SHP77 (cell line): ENCODE measurements at regions not wholly inside any gene's neighbourhood (a gene's known extent, or its start where the extent isn't known, plus 50 kb on each side); places are given as distances from the start of the nearest gene placed in this dataset.
"Not testable (repeated sequence)": the region's sequence is repeated elsewhere in the genome, so short reads cannot be mapped to it uniquely, and the experiment has no call there.

Experiments
- DNase-seq, 2 experiments: peaks; one replicate each; lab custom pipeline; 2025; lab: John Stamatoyannopoulos, UW

DNA sequence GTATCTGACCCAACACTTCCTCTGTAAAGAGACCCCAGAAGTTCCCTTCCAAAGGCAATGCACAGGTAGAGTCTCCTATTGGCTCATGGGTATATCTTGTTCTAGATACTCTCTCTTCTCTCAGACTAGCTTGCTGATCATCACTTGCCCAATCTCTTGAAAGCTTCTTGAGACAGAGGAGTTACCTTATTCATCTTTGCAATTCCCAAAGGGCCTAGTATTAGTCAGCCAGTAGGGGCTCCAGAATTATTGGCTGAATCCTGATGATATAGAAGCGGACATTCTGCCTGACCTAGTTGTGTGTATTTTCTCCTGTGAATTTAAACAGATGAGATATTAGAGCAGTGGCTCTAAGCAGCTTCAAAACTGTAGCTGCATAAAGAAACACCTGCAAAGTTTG is 304.0 kb upstream of the KLF4 start:
- no peak for DNase-seq

DNA sequence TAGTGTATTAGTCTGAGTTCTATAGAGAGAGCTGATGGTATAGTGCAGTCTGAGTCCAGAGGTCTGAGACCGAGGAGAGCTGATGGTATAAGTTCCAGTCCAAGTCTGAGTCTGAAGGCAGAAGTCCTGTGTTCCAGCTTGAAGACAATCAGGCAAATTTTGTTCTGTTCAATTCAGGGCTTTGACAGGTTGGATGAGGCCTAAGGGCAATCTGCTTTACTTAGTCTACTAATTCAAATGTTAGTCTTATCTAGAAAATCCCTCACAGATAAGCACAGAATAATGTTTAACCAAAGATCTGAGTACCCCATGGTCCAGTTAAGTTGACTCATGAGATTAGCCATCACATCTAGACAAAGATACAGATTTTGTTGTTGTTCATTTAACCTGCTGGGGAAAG is 303.0 kb upstream of the KLF4 start:
- no peak for DNase-seq

DNA sequence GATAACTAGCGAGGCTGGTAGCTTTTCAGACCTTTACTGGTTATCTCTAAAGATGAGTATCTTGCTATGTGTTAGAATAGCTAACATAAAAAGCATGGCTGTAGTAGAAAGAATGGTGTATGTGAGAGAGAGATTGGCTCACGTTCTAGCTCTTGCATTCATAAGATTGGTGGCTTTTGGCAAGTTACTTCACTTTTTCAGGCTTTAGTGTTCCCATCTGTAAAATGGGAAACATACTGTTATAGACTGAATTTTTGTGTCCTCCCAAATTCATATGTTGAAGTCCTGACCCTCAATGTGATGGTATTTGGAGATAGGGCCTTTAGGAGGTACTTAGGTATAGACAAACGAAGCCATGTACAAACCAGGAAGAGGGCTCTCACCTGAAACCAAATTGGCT is 302.4 kb upstream of the KLF4 start:
- no peak for DNase-seq

DNA sequence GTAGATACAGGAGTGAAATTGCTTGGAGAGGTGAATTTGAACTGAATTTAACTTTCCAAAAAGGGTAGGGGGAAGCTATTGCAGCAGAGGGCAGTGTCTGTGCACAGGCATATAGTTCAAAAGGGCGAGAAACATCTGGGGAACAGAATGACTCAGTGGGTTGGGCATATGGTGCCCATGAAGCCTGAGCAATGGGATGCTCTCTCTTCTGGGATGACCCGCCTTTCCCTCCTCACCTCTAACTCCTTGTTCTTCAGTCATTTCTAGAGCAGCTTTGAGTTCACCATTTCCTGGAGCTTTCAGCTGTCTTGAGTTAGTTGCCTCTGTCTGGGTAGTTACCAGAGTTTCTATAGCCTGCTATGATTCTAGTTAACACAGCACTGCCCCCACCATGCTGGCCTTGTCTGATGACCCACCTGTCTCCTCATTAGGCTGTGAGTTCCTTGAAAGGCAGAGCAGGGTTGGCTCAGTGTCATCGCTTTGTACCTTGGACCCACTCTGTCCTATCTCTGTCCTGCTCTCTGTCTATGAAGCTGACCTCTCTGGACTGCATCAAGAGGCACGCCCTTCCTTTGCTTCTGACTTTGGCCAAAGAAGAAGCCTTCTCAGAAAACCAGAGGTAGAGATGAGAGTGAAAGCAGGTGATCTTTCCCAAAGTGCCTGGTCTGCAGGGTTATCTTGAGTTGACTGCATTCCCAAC is 299.6 kb upstream of the KLF4 start:
- DNase-seq, result no peak

DNA sequence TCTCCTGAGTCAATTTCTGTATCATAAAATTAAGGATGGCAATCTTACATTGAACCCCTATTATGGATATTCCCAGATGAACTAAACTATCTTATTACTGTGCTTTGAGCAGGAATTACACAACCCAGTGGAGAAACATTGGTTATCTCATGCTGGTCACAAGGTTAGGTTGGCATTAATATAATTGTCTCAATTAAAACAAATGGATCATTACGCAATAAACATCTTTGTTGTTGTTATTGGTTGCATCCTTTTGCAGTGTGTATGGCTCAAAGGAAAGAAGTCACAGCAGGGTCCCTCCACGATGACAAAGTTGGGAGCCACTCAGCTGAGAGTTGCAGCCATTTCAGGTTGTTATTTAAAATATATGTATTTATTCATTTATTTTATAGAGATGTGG is 297.0 kb upstream of the KLF4 start:
- no peak for DNase-seq

DNA sequence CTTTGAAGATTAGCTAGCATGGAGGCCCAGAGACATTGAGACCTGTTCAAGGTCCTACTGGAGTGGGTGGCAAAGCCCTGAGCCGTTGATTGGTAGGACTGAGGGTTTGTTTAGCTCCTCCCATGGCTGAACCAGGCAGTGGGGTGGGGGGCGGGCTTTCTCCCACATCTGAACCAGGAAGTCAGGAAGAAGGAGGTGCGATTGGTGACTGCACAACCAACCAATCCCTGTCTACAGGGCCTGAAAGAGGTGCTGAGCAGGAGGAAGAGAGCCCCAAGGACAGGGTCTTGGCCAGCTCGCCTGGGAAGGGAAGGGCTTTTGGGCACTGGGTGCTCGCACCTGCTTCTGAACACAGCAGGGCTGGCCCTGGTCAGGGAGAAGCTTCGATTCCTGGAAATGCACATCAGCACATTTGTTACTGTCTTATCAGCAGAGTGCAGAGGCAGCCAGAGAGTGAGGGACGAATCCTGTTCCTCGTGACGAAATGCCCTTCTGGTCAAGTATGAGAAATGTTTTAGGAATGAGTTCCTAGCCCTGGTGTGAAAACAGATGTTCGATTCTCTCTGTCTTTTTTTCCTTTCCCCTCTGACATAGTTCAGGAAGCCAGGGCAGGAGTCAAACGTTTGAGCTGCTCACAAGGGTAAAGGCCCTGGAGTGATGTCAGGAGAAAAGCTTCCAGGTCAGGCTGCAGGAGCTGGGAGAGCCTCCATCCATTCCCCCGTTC is 294.8 kb upstream of the KLF4 start:
- DNase-seq, result peak in 1 of 2 experiments; percentile 6

DNA sequence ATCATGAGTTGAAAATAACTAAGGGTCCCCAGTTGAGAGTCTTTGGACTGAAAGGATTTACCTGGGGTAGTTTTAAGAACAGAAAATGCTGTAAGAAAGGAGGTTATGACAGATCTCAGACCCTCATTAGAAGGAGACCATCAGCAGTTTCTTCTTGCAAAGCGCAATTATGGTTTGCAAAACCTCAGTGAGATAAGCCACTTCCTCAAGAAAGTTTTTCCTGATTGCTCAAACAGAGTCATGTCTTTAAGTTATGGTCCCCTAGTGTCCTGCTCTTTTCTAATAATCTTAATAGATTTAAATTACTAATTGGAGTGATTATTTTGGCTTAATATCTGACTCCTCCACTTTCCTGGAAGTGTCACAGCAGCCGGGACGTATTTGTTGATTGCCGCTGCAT is 293.2 kb upstream of the KLF4 start:
- DNase-seq, result no peak

DNA sequence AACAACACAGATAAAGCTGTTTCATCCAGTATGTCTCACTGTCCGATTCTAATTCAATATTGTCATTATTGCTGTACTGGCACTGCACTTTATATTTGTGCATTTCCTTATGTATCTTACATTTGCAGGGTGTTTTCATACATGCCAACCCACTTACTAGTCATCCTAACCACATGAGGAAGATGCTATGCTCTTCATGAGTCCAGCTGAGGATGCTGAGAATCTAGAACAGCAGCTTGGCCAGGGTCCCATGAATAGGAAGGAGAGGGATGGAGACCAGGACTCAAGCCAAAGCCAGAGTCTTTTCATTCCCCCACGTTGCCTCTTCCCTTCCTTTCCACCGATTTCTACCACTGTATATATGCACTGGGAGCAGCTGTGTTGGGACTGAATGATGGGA is 292.8 kb upstream of the KLF4 start:
- DNase-seq, result no peak

DNA sequence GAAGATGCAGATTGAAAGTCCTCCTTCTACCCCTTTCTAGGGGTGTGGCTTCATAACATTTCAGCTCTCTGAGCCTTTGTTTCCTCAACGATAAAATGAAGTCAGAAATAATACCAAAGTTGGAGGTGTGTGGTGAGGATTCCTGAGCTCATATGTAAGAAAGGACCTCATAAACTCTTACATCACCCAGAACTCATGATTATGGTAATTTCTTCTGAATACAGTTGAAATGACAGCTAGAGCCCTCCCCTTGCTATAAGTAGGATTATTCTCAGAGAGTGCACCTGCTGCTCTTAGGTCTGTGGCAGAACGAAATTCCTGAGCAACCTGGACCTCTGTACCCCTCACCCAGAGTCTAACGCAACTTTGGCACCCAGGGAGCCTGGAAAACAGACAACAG is 291.4 kb upstream of the KLF4 start:
- DNase-seq, result no peak

DNA sequence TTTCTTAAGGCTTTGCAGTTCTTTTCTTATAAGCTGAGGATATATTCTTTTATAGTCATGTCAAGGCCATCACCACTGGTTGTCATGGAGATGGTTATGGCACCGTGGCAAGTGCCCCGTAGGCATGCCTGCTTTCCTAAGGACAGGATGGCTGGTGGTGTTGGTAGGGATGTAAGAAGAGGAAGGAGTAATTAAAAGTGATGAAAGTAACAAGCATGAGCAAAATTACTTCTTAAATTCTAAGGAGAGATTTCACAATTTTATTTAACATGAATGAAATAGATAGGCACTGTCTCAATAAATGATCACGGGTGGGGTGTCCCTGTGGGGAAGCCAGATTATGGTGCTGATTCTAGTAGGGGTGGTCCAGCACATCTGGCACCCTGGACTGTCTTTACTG is 290.2 kb upstream of the KLF4 start:
- DNase-seq, result no peak

DNA sequence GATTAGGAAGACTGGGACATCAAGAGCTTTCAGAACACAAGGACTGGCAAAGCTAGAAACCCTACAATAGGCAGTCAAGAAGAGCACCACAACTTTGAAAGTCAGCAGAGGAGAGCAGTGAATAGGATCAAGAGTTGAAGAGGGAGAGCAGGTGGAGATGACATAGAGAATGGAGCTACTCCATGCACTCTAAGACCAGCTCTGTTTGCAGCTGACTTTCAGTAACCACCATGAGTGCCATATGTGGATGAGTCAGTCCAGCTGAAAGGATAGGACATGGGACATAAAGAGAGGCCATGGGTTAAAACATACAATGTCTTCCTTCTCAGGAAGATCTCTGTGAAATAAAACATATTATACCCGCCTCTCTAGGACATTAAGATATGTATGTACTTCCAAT is 289.1 kb upstream of the KLF4 start:
- no peak for DNase-seq

DNA sequence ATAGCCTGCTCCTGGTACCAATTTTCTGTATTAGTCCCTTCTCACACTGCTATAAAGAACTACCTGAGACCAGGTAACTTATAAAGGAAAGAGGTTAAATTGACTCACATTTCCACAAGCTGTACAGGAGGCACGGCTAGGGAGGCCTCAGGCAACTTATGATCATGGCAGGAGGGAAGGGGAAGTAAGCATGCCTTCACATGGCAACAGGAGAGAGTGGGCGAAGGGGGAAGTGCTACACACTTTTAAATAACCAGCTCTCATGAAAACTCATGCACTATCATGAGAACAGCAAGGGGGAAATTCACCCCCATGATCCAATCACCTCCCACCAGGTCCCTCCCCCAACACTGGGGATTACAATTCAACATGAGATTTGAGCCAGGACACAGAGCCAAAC is 284.5 kb upstream of the KLF4 start:
- not testable (repeated sequence) for DNase-seq

DNA sequence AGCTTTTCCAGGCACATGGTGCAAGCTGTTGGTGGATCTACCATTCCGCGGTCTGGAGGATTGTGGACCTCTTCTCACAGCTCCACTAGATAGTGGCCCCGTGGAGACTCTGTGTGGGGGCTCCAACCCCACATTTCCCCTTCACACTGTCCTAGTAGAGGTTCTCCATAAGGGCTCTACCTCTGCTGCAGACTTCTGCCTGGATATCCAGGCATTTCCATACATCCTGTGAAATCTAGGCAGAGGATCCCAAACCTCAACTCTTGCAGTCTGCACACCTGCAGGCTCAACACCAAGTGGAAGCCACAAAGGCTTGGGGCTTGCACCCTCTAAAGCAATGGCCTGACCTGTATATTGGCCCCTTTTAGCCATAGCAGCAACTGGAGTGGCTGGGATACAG is 283.4 kb upstream of the KLF4 start:
- no peak for DNase-seq

DNA sequence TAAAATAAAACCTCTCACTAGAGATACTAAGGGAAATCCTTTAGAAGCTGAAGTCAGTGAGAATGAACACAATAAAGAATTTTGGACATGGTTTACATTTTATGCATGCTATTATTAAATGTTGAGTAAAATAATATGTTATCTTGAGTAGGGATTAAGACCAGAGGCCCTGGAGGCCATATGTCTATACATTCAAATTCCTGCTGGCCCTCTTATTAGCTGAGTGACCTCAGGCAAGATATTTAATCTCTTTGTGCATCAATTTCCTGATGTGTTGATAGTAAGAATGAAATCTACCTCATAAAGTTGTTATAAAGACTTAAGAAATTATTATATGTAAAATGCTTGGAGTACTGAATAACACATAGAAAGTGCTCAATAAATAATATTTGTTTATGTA is 281.1 kb upstream of the KLF4 start:
- no peak for DNase-seq

DNA sequence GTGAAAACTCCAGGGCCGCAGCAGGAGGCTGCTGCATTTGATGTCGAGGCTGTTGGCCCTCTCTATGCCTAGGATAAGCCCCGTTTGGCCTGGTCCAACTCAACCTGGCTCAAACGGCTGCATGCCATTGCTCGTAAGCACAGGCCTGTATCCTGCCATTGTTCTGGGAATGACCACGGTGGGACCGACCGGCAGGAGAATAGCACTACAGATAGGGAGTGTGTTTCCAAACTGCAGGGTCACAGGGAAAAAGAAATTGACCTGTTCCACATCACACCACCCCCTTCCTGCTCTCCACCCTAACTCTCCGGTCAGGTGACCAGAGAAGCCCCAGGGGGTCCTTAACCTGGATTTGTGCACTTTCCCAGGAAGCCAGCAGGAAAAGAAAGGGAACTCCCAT is 278.7 kb upstream of the KLF4 start:
- DNase-seq, result no peak

DNA sequence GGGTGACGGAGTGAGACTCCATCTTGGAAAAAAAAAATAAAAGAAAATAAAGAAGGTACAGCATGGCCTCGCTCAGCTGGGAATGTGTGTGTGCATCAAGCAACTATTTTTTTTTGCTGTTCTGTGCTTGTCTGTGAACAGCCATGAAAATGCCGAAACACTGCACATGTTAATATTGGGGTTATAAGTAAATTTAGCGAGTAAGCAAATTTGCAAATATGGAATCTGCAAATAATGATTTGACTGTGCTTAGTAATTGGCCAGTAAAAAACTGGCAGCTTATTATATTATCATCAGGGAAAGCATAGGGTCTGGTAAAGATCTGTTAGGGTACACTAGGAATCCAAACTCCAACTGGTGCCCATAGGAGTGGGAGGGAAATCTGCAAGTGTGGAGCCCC is 278.1 kb upstream of the KLF4 start:
- DNase-seq, result no peak

DNA sequence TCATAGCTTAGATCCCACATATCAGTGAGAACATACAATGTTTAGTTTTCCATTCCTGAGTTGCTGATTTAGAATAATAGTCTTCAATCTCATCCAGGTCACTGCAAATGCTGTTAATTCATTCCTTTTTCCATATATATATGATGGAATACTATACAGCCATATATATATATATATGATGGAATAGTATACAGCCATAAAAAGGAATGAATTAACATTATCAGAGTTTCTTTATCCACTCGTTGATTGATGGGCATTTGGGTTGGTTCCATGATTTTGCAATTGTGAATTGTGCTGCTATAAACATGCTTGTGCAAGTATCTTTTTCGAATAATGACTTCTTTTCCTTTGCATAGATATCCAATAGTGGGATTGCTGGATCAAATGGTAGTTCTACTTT is 273.9 kb upstream of the KLF4 start:
- DNase-seq, result not testable (repeated sequence)

DNA sequence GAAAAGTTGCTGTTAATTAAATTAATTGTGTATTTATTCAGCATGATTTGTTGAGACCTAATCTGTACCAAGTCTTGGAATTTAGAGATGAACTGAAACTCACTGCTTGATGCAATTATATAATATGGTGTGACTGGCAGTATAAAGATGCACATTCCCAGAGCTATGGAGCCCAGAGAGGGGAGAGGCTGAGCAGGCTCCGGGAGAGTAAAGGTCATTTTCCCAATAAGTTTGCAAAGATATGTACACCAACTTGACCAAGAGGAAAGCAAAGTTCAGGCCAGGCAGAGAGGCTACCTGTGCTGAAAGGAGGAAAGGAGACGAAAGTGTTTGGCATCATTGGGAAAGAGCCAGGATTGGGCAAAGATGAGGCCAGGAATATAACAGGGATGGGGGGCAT is 271.7 kb upstream of the KLF4 start:
- DNase-seq, result no peak

DNA sequence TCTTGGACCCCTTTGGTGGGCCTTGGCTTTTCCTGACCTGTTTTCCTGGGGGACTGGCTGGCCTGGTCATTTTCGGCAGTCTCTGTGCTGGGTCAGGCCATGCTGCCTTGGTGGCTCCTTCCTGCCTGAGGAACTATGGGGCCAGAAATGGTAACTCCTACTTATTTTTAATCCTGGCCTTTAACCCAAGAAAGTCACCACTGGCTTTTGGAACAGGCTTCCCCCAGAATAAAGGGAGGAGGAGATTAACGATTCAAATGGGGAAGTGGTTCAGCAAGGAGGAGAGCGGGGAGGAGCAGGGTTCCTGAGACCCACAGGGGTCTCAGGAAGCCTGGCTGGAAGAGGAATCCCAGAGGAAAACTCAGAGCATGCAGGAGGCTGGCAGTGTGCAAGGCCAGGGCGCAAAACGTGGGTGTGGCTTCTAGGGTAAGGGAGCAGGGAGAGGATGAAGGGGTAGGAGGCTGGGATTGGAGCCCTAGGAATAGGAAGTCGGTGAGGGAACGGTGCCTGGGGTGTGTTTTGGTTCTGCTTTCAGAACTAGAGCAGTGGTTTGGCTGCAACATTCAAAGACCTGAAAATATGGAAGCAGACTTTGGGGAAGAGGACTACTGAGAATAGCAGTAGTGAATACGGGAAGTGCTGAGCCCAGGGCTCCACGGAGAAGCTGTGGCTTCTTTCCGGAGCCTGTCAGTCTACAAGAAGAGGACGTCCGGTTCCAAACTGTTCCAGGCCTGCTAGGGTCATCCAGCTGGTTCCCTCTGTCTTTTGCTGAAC is 271.1 kb upstream of the KLF4 start:
- no peak for DNase-seq

DNA sequence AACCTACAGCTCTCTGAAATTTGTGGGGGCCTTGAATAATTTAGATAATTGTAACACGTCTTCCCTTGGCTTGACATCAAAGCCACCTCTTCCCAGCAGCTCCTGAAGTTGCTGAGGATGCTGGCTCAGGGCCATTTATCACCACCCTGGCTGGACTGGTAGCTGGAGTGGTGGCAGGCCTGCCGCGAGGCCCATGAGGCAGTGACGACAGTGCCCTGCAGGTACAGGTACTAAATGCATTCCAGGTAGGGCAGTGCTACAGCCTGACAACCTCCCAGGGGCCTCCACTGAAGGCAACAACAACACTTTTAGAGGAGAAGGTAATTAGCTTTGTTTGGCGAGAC is 270.2 kb upstream of the KLF4 start:
- no peak for DNase-seq

DNA sequence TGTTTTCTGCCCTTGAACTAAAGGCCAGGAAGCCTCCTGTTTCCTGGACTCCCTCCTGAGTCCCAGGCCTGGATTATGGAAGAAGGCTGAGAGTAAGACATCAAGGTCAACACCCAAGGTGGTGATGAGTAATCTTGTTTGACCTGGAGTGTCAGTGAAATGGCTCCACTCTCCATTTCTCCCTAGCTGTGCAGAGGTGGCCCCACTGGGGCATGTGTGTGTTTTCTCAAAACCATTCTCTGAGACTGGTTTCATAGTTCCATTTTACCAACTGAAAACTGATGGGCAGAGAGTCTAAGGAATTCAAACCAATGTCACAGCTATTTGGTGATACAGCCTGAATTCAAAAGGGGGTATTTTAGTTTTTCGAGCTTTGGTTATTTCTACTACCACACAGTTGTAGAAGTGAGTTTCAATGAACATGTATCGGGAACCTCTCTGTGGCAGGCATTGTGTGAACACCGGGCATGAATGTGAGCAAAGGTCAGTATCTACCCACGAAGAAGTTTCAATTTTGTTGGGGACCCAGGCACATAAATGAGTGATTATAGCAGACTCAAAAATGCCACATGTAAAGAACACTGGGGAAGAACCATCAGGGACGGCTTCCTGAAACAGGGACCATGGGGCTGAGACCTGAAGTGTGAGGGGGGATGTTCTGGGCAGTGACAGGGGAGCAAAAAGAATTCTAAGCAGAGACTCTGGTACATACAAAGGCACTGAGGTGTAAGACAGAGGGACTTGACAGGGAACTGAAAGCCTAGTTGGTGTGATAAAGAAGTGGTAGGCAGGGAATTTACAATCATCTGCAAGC is 269.6 kb upstream of the KLF4 start:
- no peak for DNase-seq

DNA sequence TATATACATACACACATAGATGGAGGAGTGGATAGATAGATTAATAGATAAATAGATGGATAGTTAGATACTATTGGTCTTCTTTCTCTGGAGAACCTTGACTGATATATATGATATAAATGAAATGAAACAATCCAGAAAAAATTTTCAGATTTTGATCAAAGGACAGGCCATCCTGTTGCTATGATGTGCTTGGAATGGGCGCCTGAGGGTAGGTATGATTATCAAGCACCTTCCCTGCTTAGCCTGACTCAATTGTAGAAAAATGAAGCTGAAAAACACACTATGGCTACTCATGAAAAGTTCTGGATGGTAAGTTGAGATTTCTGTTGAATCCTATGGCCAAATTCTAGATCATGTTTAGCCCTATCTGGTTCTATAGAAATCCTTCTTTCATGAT is 266.5 kb upstream of the KLF4 start:
- no peak for DNase-seq

DNA sequence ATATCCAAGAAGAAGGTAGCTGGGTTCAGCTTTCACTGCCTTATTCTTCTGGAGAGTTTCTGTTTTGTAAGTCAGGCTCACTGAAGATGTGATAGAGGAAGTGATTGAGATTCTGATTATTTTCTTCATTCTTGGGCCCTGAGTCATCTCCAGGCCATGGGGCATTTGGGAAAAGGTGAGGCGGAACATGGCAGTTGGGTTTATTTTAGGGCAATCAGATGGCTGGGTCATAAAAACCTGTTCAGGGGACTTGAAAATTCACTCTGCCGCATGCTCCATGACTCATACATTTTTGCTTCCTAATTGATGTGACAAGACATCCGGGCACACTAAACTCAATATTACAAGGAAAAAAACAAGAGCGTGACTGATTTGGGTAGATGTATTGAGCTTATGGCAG is 265.7 kb upstream of the KLF4 start:
- no peak for DNase-seq
